G401 (cell line): ENCODE measurements at regions not wholly inside any gene's neighbourhood (a gene's known extent, or its start where the extent isn't known, plus 50 kb on each side); places are given as distances from the start of the nearest gene placed in this dataset.

Experiments used
- DNase-seq: peaks from one replicate; pipeline ENCODE4 v3.0.0-alpha.2; 2015; ENCODE audit warnings: low spot score
- in situ Hi-C: cut with HindIII; loops from 2 replicates; pipeline ENCODE4 v1.10.0; 2016; ENCODE audit warnings: low sequenced_read_pairs, mixed read lengths

GRCh38 chr14:61176686-61177085 lies 104.5 kb downstream of the TMEM30B start:
- no peak for DNase-seq
- in situ Hi-C loops = no loop called here

- DNase-seq = no peak
- in situ Hi-C loops = no loop called here
Observed at GRCh38 chr14:61174987-61175386, 106.2 kb downstream of the TMEM30B start.

GRCh38 chr14:61174441-61174891 lies 106.7 kb downstream of the TMEM30B start:
- in situ Hi-C loops = no loop called here
- no peak for DNase-seq

- in situ Hi-C loops = no loop called here
- no peak for DNase-seq
Observed at GRCh38 chr14:61171727-61172126, 109.4 kb downstream of the TMEM30B start.

GRCh38 chr14:61168141-61168540 lies 113.0 kb downstream of the TMEM30B start:
- in situ Hi-C loops = no loop called here
- no peak for DNase-seq

GRCh38 chr14:61167642-61168041 lies 113.5 kb downstream of the TMEM30B start:
- in situ Hi-C loops = no loop called here
- no peak for DNase-seq

GRCh38 chr14:61160798-61161197 lies 120.3 kb downstream of the TMEM30B start:
- DNase-seq = no peak
- in situ Hi-C loops = no loop called here

- in situ Hi-C loops = no loop called here
- DNase-seq = no peak
Observed at GRCh38 chr14:61154641-61155040, 126.5 kb downstream of the TMEM30B start.

GRCh38 chr14:61153914-61154545 lies 127.1 kb downstream of the TMEM30B start:
- DNase-seq = peak; percentile 18
- in situ Hi-C loops = no loop called here

- in situ Hi-C loops = no loop called here
- DNase-seq = no peak
Observed at GRCh38 chr14:61153431-61153830, 127.7 kb downstream of the TMEM30B start.

- no peak for DNase-seq
- in situ Hi-C loops = no loop called here
Observed at GRCh38 chr14:61152851-61153364, 128.2 kb downstream of the TMEM30B start.

GRCh38 chr14:61151251-61151650 lies 129.9 kb downstream of the TMEM30B start:
- in situ Hi-C loops = no loop called here
- DNase-seq = no peak

GRCh38 chr14:61150851-61151250 lies 130.3 kb downstream of the TMEM30B start:
- in situ Hi-C loops = no loop called here
- no peak for DNase-seq

GRCh38 chr14:61149896-61150295 lies 131.2 kb downstream of the TMEM30B start:
- DNase-seq = no peak
- in situ Hi-C loops = no loop called here

- no peak for DNase-seq
- in situ Hi-C loops = no loop called here
Observed at GRCh38 chr14:61148742-61149350, 132.3 kb downstream of the TMEM30B start.

GRCh38 chr14:61147831-61148549 lies 133.1 kb downstream of the TMEM30B start:
- DNase-seq = no peak
- in situ Hi-C loops = no loop called here

GRCh38 chr14:61147381-61147821 lies 133.7 kb downstream of the TMEM30B start:
- DNase-seq = no peak

GRCh38 chr14:61146899-61147298 lies 134.2 kb downstream of the TMEM30B start:
- in situ Hi-C loops = no loop called here

More at GRCh38 chr14:61147381-61147821, 133.7 kb downstream of the TMEM30B start:
- in situ Hi-C loops = no loop called here

GRCh38 chr14:61145903-61146481 lies 135.1 kb downstream of the TMEM30B start:
- in situ Hi-C loops = no loop called here
- no peak for DNase-seq

More at GRCh38 chr14:61146899-61147298, 134.2 kb downstream of the TMEM30B start:
- no peak for DNase-seq
